ENCODE measurements at regions not wholly inside any gene's neighbourhood (a gene's known extent, or its start where the extent isn't known, plus 50 kb on each side); places are given as distances from the start of the nearest gene placed in this dataset.

GRCh38 chr14:97581016-97581415, 783.8 kb downstream of the VRK1 start:
- DNase-seq, result peak; percentile 49
- H3K27me3 Mint-ChIP-seq (ENCODE audit: low read depth, poor library complexity), result peaks cover 7% of the 10 kb centered on the region
- no peaks in the 10 kb centered on the region for H3K36me3 Mint-ChIP-seq (ENCODE audit: low read depth)
- H3K4me3 Mint-ChIP-seq, result no peak overlapping the region
- H3K27ac Mint-ChIP-seq, result no peak overlapping the region
- no peak for TF ChIP-seq CTCF (IDR thresholded peaks at IDR 0.05)
- no peaks in the 10 kb centered on the region for H3K9me3 Mint-ChIP-seq
- H3K4me1 Mint-ChIP-seq, result no peaks in the 10 kb centered on the region

- Mint-ChIP-seq H3K36me3 (ENCODE audit: low read depth) (no peaks in the 10 kb centered on the region), H3K4me1 (no peaks in the 10 kb centered on the region), H3K9me3 (no peaks in the 10 kb centered on the region), H3K27ac (no peak overlapping the region), H3K4me3 (no peak overlapping the region), H3K27me3 (ENCODE audit: low read depth, poor library complexity) (peaks cover 7% of the 10 kb centered on the region)
- no peak for TF ChIP-seq CTCF (IDR thresholded peaks at IDR 0.05)
- DNase-seq, result no peak
Observed at GRCh38 chr14:97582022-97582421, 784.8 kb downstream of the VRK1 start.

GRCh38 chr14:97584528-97584927, 787.3 kb downstream of the VRK1 start:
- no peaks in the 10 kb centered on the region for H3K4me1 Mint-ChIP-seq
- no peak overlapping the region for H3K27ac Mint-ChIP-seq
- H3K9me3 Mint-ChIP-seq, result no peaks in the 10 kb centered on the region
- H3K36me3 Mint-ChIP-seq (ENCODE audit: low read depth), result no peaks in the 10 kb centered on the region
- no peak for TF ChIP-seq CTCF (IDR thresholded peaks at IDR 0.05)
- no peak for DNase-seq
- H3K4me3 Mint-ChIP-seq, result no peak overlapping the region
- peaks cover 11% of the 10 kb centered on the region for H3K27me3 Mint-ChIP-seq (ENCODE audit: low read depth, poor library complexity)

GRCh38 chr14:97592341-97592980, 795.3 kb downstream of the VRK1 start:
- Mint-ChIP-seq H3K4me3 (no peak overlapping the region), H3K36me3 (ENCODE audit: low read depth) (no peaks in the 10 kb centered on the region), H3K4me1 (no peaks in the 10 kb centered on the region), H3K27ac (no peak overlapping the region), H3K27me3 (ENCODE audit: low read depth, poor library complexity) (peaks cover 7% of the 10 kb centered on the region), H3K9me3 (no peaks in the 10 kb centered on the region)
- no peak for DNase-seq
- no peak for TF ChIP-seq CTCF (IDR thresholded peaks at IDR 0.05)

GRCh38 chr14:97594306-97594705, 797.1 kb downstream of the VRK1 start:
- Mint-ChIP-seq H3K9me3 (no peaks in the 10 kb centered on the region), H3K4me3 (no peak overlapping the region), H3K36me3 (ENCODE audit: low read depth) (no peaks in the 10 kb centered on the region), H3K27ac (no peak overlapping the region), H3K4me1 (no peaks in the 10 kb centered on the region), H3K27me3 (ENCODE audit: low read depth, poor library complexity) (peaks cover 4% of the 10 kb centered on the region)
- no peak for TF ChIP-seq CTCF (IDR thresholded peaks at IDR 0.05)
- no peak for DNase-seq

- TF ChIP-seq CTCF (IDR thresholded peaks at IDR 0.05), result no peak
- Mint-ChIP-seq H3K27ac (no peak overlapping the region), H3K9me3 (peaks cover 7% of the 10 kb centered on the region), H3K36me3 (ENCODE audit: low read depth) (no peaks in the 10 kb centered on the region), H3K27me3 (ENCODE audit: low read depth, poor library complexity) (peaks cover 8% of the 10 kb centered on the region), H3K4me1 (no peaks in the 10 kb centered on the region), H3K4me3 (no peak overlapping the region)
- DNase-seq, result no peak
Observed at GRCh38 chr14:97602438-97603117, 805.4 kb downstream of the VRK1 start.

Data from nephron progenitor cell (in vitro differentiated cells).